Heart left ventricle (tissue), 16 donors: ENCODE measurements at regions not wholly inside any gene's neighbourhood (a gene's known extent, or its start where the extent isn't known, plus 50 kb on each side); places are given as distances from the start of the nearest gene placed in this dataset.

Experiments used
- ATAC-seq, 4 donors: fragments of 200-7000 bp; cut with Tn5 transposase; one replicate each; pipeline ENCODE4 v1.9.1; 2020 to 2022; ENCODE audit warnings: moderate library complexity in 4 of 4, mild to moderate bottlenecking in 3 of 4, moderate number of reproducible peaks in 1 of 4
- DNase-seq, 5 donors: peaks; one replicate each; pipeline ENCODE4 v3.0.0-alpha.2; 2020
- H3K27ac ChIP-seq, 12 donors: fragments of 200-600 bp; sonication (generic) in 4 of 12; one replicate each; pipeline versions ENCODE4 v1.5.0 to v1.8.0; 2016 to 2022; ENCODE audit warnings: mild to moderate bottlenecking in 2 of 12
- H3K27me3 ChIP-seq, 9 donors: fragments of 200-600 bp; sonication (generic) in 2 of 9; one replicate each; pipeline versions ENCODE4 v1.5.1 to v1.8.0; 2016 to 2022; ENCODE audit warnings: mild to moderate bottlenecking in 3 of 9
- H3K36me3 ChIP-seq, 9 donors: fragments of 200-600 bp; sonication (generic) in 2 of 9; one replicate each; pipeline versions ENCODE4 v1.5.0 to v1.8.0; 2018 to 2022; ENCODE audit warnings: mild to moderate bottlenecking in 2 of 9
- H3K4me1 ChIP-seq, 12 donors: fragments of 200-600 bp; sonication (generic) in 4 of 12; one replicate each; pipeline versions ENCODE4 v1.5.0 to v1.8.0; 2016 to 2022; ENCODE audit warnings: mild to moderate bottlenecking in 3 of 12
- H3K4me3 ChIP-seq, 12 donors: fragments of 200-600 bp; sonication (generic) in 4 of 12; one replicate each; pipeline versions ENCODE4 v1.5.0 to v1.8.0; 2017 to 2022; ENCODE audit warnings: mild to moderate bottlenecking in 9 of 12, moderate library complexity in 4 of 12
- H3K9me3 ChIP-seq, 12 donors: fragments of 200-600 bp; sonication (generic) in 4 of 12; one replicate each; pipeline versions ENCODE4 v1.5.0 to v1.8.0; 2016 to 2022; ENCODE audit warnings: mild to moderate bottlenecking in 1 of 12
- POLR2A ChIP-seq, 2 donors: fragments of 450-650 bp; IDR thresholded peaks; one replicate each; pipeline ENCODE4 v1.6.1; 2017; ENCODE audit warnings: antibody characterized with exemption in 2 of 2, mild to moderate bottlenecking in 2 of 2, moderate library complexity in 2 of 2
- WGBS, 4 donors: extraction: QIAGEN DNeasy Blood & Tissue Kit in 2 of 4; methylation state at CpG; one replicate each; pipeline versions ENCODE4 v1.1.5 to v1.1.7; 2013 to 2018; 5-methylcytosine and 5-hydroxymethylcytosine counted together
- intact Hi-C, 10 donors: fragments of 100-400 bp; cut with DNase I; formaldehyde crosslinking; loops; one replicate each; pipeline versions ENCODE4 v1.11.1 to v1.14.2; 2022
- TF ChIP-seq, protein P1 (sequence below), 12 donors: fragments of 200-600 bp; sonication (generic) in 4 of 12; IDR thresholded peaks; one replicate each; pipeline versions ENCODE4 v1.5.0 to v1.8.0; 2018 to 2022; ENCODE audit warnings: antibody characterized with exemption in 12 of 12, mild to moderate bottlenecking in 5 of 12
- donor health status: ischemic (EF 13 %, LVEDD 7.1; RV severe dilation, severe dysfunction).
- donor health status: healthy with polysubstance abuse.
- donor health status: DM: no; HTN: yes; CAD: no.
- donor health status: DM: no; HTN: no; CAD: no.
- donor health status: ischemic (EF 25% LVEDD 6.9; RV normal size, moderate dysfunction).
- donor health status: ischemic (EF 25% LVEDD 5.7; RV mildly dilated, moderate dysfunction).
- donor health status: healthy.
- donor health status: DM: yes; HTN: yes; CAD: no.
- donor health status: ischemic (EF 35%, LVEDD 5.7; RV mildly dilated, moderate dysfunction).
- donor health status: nonischemic (EF 11% LVEDD 7.7; RV severe dilation, severe dysfunction).
- donor health status: DM: yes; HTN: yes; CAD: no.
- donor health status: PGD.
- donor health status: ischemic (EF 29% LVEDD 5.4; RV normal size, mild dysfunction).
- donor health status: nonischemic (EF 23%, LVEDD 6.1; RV moderate dilation, normal function).

DNA sequence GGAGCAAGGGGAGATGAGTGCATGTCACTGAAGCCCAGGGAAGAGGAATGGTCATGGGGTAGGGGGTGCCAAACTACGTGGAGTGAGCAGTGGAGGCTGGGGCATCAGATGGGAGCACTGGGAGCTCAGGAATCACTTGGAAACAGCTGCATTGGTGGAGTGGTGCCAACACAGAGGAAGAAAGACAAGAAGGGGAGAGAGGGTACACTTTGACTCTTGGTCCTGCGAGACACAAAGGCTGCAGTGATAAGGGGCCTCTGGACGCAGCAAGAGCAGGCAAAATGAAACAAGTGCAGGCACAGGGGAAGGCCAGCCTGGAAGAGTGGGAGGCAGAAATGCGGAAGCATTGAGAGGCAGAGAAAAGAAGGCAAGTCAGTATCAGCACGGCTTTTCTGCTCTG lies 134.7 kb upstream of the SMIM21 start:
- DNase-seq, result no peak
- Histone ChIP-seq H3K36me3 (no peaks in the 10 kb centered on the region), H3K4me3 (no peak overlapping the region), H3K27me3 (no peaks in the 10 kb centered on the region), H3K9me3 (no peaks in the 10 kb centered on the region), H3K4me1 (no peaks in the 10 kb centered on the region), H3K27ac (no peak overlapping the region)
- intact Hi-C loops, result loop anchor here in 1 of 10 donors (10.0 kb wide), 1 partner anchor 1353 kb away; no protein-coding TSS in a partner anchor
- 64 to 80% (median 70%) methylated on average over 5 of the region's 5 CpGs for WGBS, 4 donors
- no peak for ATAC-seq
- TF ChIP-seq POLR2A (IDR thresholded peaks at IDR 0.05), result no peak

DNA sequence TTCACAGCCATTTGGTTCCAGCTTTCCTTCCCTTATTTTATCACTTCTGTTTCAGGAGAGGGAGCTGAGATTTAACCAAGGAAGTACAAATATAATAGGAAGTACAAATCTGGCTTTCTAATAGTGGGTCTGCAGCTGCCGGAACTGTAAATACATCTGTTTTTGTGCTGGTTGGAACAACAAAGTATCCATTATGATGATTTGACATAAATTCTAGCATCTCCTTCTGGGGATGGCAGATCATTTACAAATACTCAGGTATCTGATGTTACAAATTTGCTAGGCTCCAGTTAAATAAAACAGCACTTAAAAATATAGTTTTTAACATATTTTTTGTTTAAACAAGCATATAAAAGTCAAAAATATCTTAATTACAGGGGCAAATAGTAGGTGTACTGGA lies 131.3 kb upstream of the SMIM21 start:
- H3K4me1 ChIP-seq, result peaks cover 0 to 5% (median 0%) of the 10 kb centered on the region in 12 donors
- TF ChIP-seq, protein P1, sequence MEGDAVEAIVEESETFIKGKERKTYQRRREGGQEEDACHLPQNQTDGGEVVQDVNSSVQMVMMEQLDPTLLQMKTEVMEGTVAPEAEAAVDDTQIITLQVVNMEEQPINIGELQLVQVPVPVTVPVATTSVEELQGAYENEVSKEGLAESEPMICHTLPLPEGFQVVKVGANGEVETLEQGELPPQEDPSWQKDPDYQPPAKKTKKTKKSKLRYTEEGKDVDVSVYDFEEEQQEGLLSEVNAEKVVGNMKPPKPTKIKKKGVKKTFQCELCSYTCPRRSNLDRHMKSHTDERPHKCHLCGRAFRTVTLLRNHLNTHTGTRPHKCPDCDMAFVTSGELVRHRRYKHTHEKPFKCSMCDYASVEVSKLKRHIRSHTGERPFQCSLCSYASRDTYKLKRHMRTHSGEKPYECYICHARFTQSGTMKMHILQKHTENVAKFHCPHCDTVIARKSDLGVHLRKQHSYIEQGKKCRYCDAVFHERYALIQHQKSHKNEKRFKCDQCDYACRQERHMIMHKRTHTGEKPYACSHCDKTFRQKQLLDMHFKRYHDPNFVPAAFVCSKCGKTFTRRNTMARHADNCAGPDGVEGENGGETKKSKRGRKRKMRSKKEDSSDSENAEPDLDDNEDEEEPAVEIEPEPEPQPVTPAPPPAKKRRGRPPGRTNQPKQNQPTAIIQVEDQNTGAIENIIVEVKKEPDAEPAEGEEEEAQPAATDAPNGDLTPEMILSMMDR (IDR thresholded peaks at IDR 0.05), result no peak
- TF ChIP-seq POLR2A (IDR thresholded peaks at IDR 0.05), result no peak
- H3K27me3 ChIP-seq, result no peaks in the 10 kb centered on the region
- H3K36me3 ChIP-seq, result no peaks in the 10 kb centered on the region
- ATAC-seq, result no peak
- intact Hi-C loops, result no loop called here
- no peak for DNase-seq
- H3K4me3 ChIP-seq, result no peak overlapping the region
- H3K9me3 ChIP-seq, result no peaks in the 10 kb centered on the region
- H3K27ac ChIP-seq, result no peak overlapping the region
- 42 to 50% (median 45%) methylated on average over 1 of the region's 1 CpG for WGBS, 4 donors

DNA sequence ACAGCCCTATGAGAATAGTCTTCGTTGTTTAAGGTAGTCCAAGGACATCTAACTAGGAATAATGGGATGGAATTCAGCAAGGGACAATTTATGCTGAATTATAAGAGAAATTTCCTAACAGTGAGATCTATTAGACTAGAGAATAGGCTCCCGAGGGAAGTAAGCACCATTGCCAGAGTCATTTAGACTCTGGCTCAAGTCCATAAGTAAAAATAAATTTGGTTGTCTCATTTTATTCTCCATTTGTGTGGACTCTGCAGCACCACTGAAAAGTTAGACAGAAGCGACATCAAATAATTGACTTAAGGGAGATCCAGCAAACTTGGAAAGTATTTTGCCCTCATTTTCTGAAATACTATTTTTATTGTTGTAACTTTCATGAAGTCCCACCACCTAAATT lies 129.3 kb upstream of the SMIM21 start:
- Histone ChIP-seq H3K27me3 (no peaks in the 10 kb centered on the region), H3K4me3 (no peak overlapping the region), H3K9me3 (no peaks in the 10 kb centered on the region), H3K4me1 (peaks cover 0 to 5% (median 0%) of the 10 kb centered on the region in 12 donors), H3K36me3 (no peaks in the 10 kb centered on the region), H3K27ac (no peak overlapping the region)
- 39 to 57% (median 48%) methylated on average over 3 of the region's 3 CpGs for WGBS, 4 donors
- DNase-seq, result no peak
- TF ChIP-seq POLR2A (IDR thresholded peaks at IDR 0.05), result no peak
- TF ChIP-seq, protein P1 (IDR thresholded peaks at IDR 0.05), result no peak
- intact Hi-C loops, result no loop called here
- no peak for ATAC-seq

DNA sequence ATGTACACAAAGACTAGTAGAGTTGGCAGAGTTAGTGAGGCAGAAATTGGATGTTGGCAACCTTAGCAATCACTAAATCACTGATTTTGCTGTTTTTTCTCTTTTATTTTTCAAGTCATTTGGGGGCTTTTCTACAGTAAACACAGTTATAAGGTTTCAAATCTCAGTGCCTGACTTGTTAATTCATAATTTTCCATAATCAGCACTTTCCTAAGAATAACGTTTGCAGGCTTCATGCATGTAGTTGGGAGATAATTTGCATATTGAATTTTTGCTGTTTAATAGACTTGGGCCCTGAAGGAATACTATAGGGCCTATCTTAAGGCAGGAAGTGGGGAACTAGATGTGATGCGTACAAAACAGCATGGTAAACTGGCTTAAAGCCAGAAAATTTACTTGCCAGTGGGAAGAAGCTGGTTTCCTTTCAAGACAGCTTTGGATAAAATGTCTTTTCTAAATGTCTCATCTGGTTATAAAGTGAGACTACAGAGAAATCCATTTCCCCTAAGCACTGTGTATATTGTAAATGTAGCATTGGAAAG lies 127.2 kb upstream of the SMIM21 start:
- TF ChIP-seq, protein P1 (IDR thresholded peaks at IDR 0.05), result no peak
- TF ChIP-seq POLR2A (IDR thresholded peaks at IDR 0.05), result no peak
- no peaks in the 10 kb centered on the region for H3K9me3 ChIP-seq
- H3K4me1 ChIP-seq, result peaks cover 0 to 5% (median 0%) of the 10 kb centered on the region in 12 donors
- no peaks in the 10 kb centered on the region for H3K27me3 ChIP-seq
- DNase-seq (no peak), ATAC-seq (no peak)
- 55 to 68% (median 57%) methylated on average over 2 of the region's 2 CpGs for WGBS, 4 donors
- H3K36me3 ChIP-seq, result no peaks in the 10 kb centered on the region
- H3K4me3 ChIP-seq, result no peak overlapping the region
- intact Hi-C loops, result no loop called here
- no peak overlapping the region for H3K27ac ChIP-seq

DNA sequence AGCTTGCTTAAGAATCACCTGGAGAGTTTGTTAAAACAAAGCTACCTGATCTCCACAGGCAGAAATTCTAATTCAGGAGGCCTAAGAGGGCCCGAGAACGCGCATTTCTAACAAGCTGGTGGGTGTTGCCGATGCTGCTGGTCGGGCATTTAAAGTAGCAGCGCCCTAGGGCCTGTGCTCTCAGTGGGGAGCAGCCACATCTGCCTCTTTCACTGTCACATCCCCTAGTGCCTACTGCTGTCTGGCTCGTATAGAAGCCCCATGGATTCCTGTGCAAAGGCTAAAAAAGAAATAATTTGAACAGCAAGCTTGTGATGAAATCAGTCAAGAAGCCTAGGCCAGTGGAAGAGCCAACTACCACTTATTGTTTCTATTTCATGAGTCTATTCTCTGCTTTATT lies 126.7 kb upstream of the SMIM21 start:
- intact Hi-C loops, result no loop called here

More for the DNA sequence above, 126.7 kb upstream of the SMIM21 start:
- H3K27ac ChIP-seq, result no peak overlapping the region
- H3K36me3 ChIP-seq, result no peaks in the 10 kb centered on the region
- H3K27me3 ChIP-seq, result peaks cover 0 to 2% (median 0%) of the 10 kb centered on the region in 9 donors
- H3K4me1 ChIP-seq, result peaks cover 0 to 5% (median 0%) of the 10 kb centered on the region in 12 donors
- H3K9me3 ChIP-seq, result no peaks in the 10 kb centered on the region
- H3K4me3 ChIP-seq, result no peak overlapping the region
- no peak for ATAC-seq
- no peak for TF ChIP-seq POLR2A (IDR thresholded peaks at IDR 0.05)
- TF ChIP-seq, protein P1 (IDR thresholded peaks at IDR 0.05), result no peak
- 76 to 87% (median 80%) methylated on average over 7 of the region's 7 CpGs for WGBS, 4 donors
- no peak for DNase-seq
